ENCODE measurements at regions not wholly inside any gene's neighbourhood (a gene's known extent, or its start where the extent isn't known, plus 50 kb on each side); places are given as distances from the start of the nearest gene placed in this dataset.

GRCh38 chr7:113717739-113718138 lies 201.1 kb downstream of the PPP1R3A start:
- TF ChIP-seq, protein P1, sequence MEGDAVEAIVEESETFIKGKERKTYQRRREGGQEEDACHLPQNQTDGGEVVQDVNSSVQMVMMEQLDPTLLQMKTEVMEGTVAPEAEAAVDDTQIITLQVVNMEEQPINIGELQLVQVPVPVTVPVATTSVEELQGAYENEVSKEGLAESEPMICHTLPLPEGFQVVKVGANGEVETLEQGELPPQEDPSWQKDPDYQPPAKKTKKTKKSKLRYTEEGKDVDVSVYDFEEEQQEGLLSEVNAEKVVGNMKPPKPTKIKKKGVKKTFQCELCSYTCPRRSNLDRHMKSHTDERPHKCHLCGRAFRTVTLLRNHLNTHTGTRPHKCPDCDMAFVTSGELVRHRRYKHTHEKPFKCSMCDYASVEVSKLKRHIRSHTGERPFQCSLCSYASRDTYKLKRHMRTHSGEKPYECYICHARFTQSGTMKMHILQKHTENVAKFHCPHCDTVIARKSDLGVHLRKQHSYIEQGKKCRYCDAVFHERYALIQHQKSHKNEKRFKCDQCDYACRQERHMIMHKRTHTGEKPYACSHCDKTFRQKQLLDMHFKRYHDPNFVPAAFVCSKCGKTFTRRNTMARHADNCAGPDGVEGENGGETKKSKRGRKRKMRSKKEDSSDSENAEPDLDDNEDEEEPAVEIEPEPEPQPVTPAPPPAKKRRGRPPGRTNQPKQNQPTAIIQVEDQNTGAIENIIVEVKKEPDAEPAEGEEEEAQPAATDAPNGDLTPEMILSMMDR (IDR thresholded peaks at IDR 0.05), result no peak
- no peak for TF ChIP-seq POLR2AphosphoS5 (IDR thresholded peaks at IDR 0.05)

All from suprapubic skin (tissue), 3 donors.